Endothelial cell of umbilical vein (primary cell): ENCODE measurements at regions not wholly inside any gene's neighbourhood (a gene's known extent, or its start where the extent isn't known, plus 50 kb on each side); places are given as distances from the start of the nearest gene placed in this dataset.

Experiments
- BruUV-seq: library from RNA; stranded (reverse); fragments of 400-500 nt; replicated peaks from 2 replicates; lab custom pipeline; 2021; lab: Mats Ljungman, UMichigan
- CTCF ChIA-PET: fragments of 300-600, 350-600 bp; sonication (Branson Sonifier 250); formaldehyde crosslinking; loops from one replicate; lab custom pipeline; 2021; ENCODE audit warnings: antibody characterized with exemption, inconsistent platforms; lab: Charles Lee
- POLR2A ChIA-PET: fragments of 300-600, 350-600 bp; sonication (Branson Sonifier 250); formaldehyde crosslinking; loops from one replicate; lab custom pipeline; 2021; ENCODE audit warnings: antibody characterized with exemption, inconsistent platforms; lab: Charles Lee
- DNase-seq: peaks from one replicate; pipeline ENCODE4 v3.0.0-alpha.2; 2011; ENCODE audit warnings: low read depth, low spot score
- FAIRE-seq: peaks from 2 replicates; lab custom pipeline; 2011; peaks lifted over from hg19 to GRCh38; lab: Jason Lieb, UNC
- H2AFZ ChIP-seq: 2 replicates; pipeline ENCODE4 v1.6.0; 2012; ENCODE audit warnings: low read depth, low read length, control low read depth, inconsistent platforms
- H3K27ac ChIP-seq: 2 replicates; pipeline ENCODE4 v1.5.1; 2011; ENCODE audit warnings: low read depth, mild to moderate bottlenecking, control low read depth, low read length, moderate library complexity; ENCODE audit not compliant: insufficient read depth
- H3K27me3 ChIP-seq, 2 experiments: 2 replicates each; pipeline versions ENCODE4 v1.6.0 to v1.6.1; 2011; ENCODE audit warnings: low read length in 2 of 2, mixed read lengths in 1 of 2; ENCODE audit not compliant: control insufficient read depth in 2 of 2, insufficient read depth in 2 of 2
- H3K36me3 ChIP-seq, 2 experiments: 2 replicates in 1 of 2; 3 replicates in 1 of 2; pipeline ENCODE4 v1.5.1; 2011; ENCODE audit warnings: low read length in 2 of 2, mild to moderate bottlenecking in 1 of 2, moderate library complexity in 1 of 2; ENCODE audit not compliant: control insufficient read depth in 2 of 2, insufficient read depth in 2 of 2; ENCODE audit errors: extremely low read depth in 1 of 2
- H3K4me1 ChIP-seq: 3 replicates; pipeline ENCODE4 v1.5.1; 2011; ENCODE audit warnings: mild to moderate bottlenecking, low read length; ENCODE audit not compliant: control insufficient read depth, insufficient read depth; ENCODE audit errors: extremely low read depth
- H3K4me2 ChIP-seq: 2 replicates; pipeline ENCODE4 v1.6.1; 2011; ENCODE audit warnings: low read length, control low read depth, mixed read lengths; ENCODE audit not compliant: insufficient read depth
- H3K4me3 ChIP-seq, 3 experiments: fragments of 200-600 bp in 1 of 3; sonication (generic), shearing (Covaris generic) in 1 of 3; replicated peaks in 1 of 3; 2 replicates each; pipeline ENCODE4 v1.5.1; 2011 to 2016; ENCODE audit warnings: control low read depth in 3 of 3, low read length in 3 of 3, mild to moderate bottlenecking in 2 of 3, inconsistent platforms in 1 of 3, low read depth in 1 of 3, moderate library complexity in 1 of 3; ENCODE audit not compliant: insufficient read depth in 1 of 3
- H3K79me2 ChIP-seq: 2 replicates; pipeline ENCODE4 v1.6.0; 2012; ENCODE audit warnings: low read length, inconsistent platforms; ENCODE audit not compliant: control insufficient read depth, insufficient read depth
- H3K9ac ChIP-seq: replicated peaks from 2 replicates; pipeline ENCODE3; 2011; ENCODE audit warnings: low read length, control low read depth; ENCODE audit not compliant: insufficient read depth; ENCODE audit errors: extremely low read depth
- H3K9me1 ChIP-seq: replicated peaks from 3 replicates; pipeline ENCODE4 v1.6.0; 2011; ENCODE audit warnings: mild to moderate bottlenecking, low read length; ENCODE audit not compliant: control insufficient read depth, insufficient read depth; ENCODE audit errors: extremely low read depth
- H3K9me3 ChIP-seq: replicated peaks from 2 replicates; pipeline ENCODE4 v1.5.1; 2012; ENCODE audit warnings: low read length, inconsistent platforms; ENCODE audit not compliant: control insufficient read depth, insufficient read depth
- H4K20me1 ChIP-seq: replicated peaks from 2 replicates; pipeline ENCODE3; 2011; ENCODE audit warnings: mild to moderate bottlenecking, low read length; ENCODE audit not compliant: control insufficient read depth, insufficient read depth; ENCODE audit errors: extremely low read depth
- EZH2 ChIP-seq: IDR thresholded peaks from 2 replicates; pipeline ENCODE4 v1.6.1; 2012; ENCODE audit warnings: borderline replicate concordance, low read depth, mild to moderate bottlenecking, moderate library complexity, low read length, inconsistent platforms; ENCODE audit not compliant: severe bottlenecking
- FOS ChIP-seq: IDR thresholded peaks from 2 replicates; pipeline ENCODE4 v1.6.1; 2011; ENCODE audit warnings: mild to moderate bottlenecking, low read length, moderate library complexity, borderline replicate concordance; ENCODE audit not compliant: insufficient read depth
- GATA2 ChIP-seq: IDR thresholded peaks from 2 replicates; pipeline ENCODE4 v1.7.0; 2011; ENCODE audit warnings: low read depth, mild to moderate bottlenecking, moderate library complexity, mixed read lengths, low read length; ENCODE audit not compliant: insufficient read length, insufficient read depth
- JUN ChIP-seq: IDR thresholded peaks from 2 replicates; pipeline ENCODE4 v1.6.1; 2011; ENCODE audit warnings: borderline replicate concordance, low read depth; ENCODE audit not compliant: insufficient read length, insufficient read depth
- MYC ChIP-seq: IDR thresholded peaks from one replicate; pipeline ENCODE4 v1.6.1; 2011; ENCODE audit warnings: mild to moderate bottlenecking, low read depth, low read length
- POLR2A ChIP-seq: IDR thresholded peaks from 2 replicates; pipeline ENCODE4 v1.6.1; 2012; ENCODE audit warnings: low read depth, mild to moderate bottlenecking, control low read depth, low read length
- POLR2AphosphoS5 ChIP-seq: IDR thresholded peaks from 2 replicates; pipeline ENCODE4 v1.6.1; 2012; ENCODE audit warnings: low read depth, mild to moderate bottlenecking, control low read depth, low read length, moderate library complexity; ENCODE audit not compliant: insufficient read depth
- dilution Hi-C: fragments of 300-500 bp; cut with MboI; formaldehyde crosslinking; loops from one replicate; pipeline ENCODE4 v1.15.0; 2019; ENCODE audit warnings: low sequenced_read_pairs; ENCODE audit not compliant: extremely low pct_ligation_motif_present
- intact Hi-C: fragments of 100-400 bp; cut with micrococcal nuclease; formaldehyde crosslinking; loops from one replicate; pipeline ENCODE4 v1.10.0; 2022
- TF ChIP-seq, protein P1 (sequence below): IDR thresholded peaks from 2 replicates; pipeline ENCODE4 v1.6.1; 2011; ENCODE audit not compliant: insufficient read depth, insufficient read length
- TF ChIP-seq, protein P2 (sequence below), 2 donors: IDR thresholded peaks; 1 replicate in 1 of 2; 2 replicates in 1 of 2; pipeline ENCODE4 v1.5.1; 2011; ENCODE audit warnings: low read length in 2 of 2, mild to moderate bottlenecking in 2 of 2, moderate library complexity in 2 of 2, control low read depth in 1 of 2, inconsistent platforms in 1 of 2, low read depth in 1 of 2; ENCODE audit not compliant: insufficient read depth in 1 of 2; ENCODE audit errors: extremely low read depth in 1 of 2

DNA sequence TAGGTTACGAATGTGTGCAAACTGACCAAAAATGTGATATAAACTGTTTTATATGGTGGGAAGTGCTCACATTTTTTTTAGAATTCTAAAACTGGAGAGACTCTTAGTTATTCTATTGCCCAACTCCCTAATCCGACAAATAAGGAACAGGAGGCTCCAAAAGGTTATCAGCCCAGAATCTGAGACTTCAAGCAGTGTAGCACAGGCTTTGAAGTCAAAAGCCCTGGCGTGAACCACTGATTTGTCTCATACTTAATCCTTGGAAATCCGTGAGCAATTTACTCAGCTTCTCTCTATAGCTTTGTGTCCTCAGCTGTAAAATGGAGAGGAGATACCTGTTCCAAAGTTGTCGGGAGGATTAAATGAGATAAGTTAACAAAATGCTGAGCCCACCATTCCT lies 368.8 kb upstream of the SASH1 start:
- no peaks in the 10 kb centered on the region for H3K9me1 ChIP-seq
- TF ChIP-seq MYC (no peak), JUN (no peak), EZH2 (no peak), POLR2AphosphoS5 (no peak), POLR2A (no peak)
- H3K9me3 ChIP-seq: no peaks in the 10 kb centered on the region
- intact Hi-C loops: loop anchor here (5.0 to 10.0 kb wide), 2 partner anchors 193 to 199 kb away; no protein-coding TSS in a partner anchor
- dilution Hi-C loops: no loop called here
- no peak for FAIRE-seq
- H3K4me2 ChIP-seq: no peak overlapping the region
- no peak overlapping the region for H2AFZ ChIP-seq
- no peak overlapping the region for H3K27ac ChIP-seq
- H3K4me3 ChIP-seq: no peak overlapping the region
- H3K79me2 ChIP-seq: no peaks in the 10 kb centered on the region
- POLR2A ChIA-PET: no interaction called here
- no TSS peak for BruUV-seq
- no peaks in the 10 kb centered on the region for H3K27me3 ChIP-seq
- DNase-seq: no peak
- H4K20me1 ChIP-seq: no peaks in the 10 kb centered on the region
- H3K36me3 ChIP-seq: no peaks in the 10 kb centered on the region
- CTCF ChIA-PET: interaction anchor here (1.2 to 1.5 kb wide), 2 partner anchors 203 to 467 kb away, joined by 4 to 5 read pairs; no protein-coding TSS in a partner anchor
- no peak overlapping the region for H3K9ac ChIP-seq
- H3K4me1 ChIP-seq: no peaks in the 10 kb centered on the region

DNA sequence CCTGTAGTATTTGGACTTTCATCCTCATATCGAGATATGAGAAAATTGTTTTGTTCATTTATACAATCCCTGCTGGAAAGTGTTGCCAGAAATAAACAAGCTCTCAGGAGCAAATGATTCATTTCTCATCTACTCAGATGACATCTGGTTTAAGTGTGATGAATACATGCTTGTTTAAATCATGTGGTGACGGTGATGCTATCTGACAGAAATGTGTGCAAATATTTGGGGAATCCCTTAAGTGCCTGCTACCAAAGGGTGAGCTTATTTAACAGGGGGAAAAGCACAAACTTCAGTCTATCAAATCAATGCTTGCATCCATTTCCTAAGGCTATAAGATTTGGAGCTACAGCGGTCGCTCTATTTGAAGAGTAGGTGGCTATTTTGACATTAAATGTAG lies 368.3 kb upstream of the SASH1 start:
- H3K36me3 ChIP-seq: no peaks in the 10 kb centered on the region
- no peak overlapping the region for H3K9ac ChIP-seq
- DNase-seq (no peak), FAIRE-seq (no peak)
- TF ChIP-seq, protein P1, sequence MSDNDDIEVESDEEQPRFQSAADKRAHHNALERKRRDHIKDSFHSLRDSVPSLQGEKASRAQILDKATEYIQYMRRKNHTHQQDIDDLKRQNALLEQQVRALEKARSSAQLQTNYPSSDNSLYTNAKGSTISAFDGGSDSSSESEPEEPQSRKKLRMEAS: no peak
- TF ChIP-seq GATA2 (no peak), MYC (no peak), EZH2 (no peak), POLR2A (no peak), POLR2AphosphoS5 (no peak), FOS (no peak), JUN (no peak)
- TF ChIP-seq, protein P2, sequence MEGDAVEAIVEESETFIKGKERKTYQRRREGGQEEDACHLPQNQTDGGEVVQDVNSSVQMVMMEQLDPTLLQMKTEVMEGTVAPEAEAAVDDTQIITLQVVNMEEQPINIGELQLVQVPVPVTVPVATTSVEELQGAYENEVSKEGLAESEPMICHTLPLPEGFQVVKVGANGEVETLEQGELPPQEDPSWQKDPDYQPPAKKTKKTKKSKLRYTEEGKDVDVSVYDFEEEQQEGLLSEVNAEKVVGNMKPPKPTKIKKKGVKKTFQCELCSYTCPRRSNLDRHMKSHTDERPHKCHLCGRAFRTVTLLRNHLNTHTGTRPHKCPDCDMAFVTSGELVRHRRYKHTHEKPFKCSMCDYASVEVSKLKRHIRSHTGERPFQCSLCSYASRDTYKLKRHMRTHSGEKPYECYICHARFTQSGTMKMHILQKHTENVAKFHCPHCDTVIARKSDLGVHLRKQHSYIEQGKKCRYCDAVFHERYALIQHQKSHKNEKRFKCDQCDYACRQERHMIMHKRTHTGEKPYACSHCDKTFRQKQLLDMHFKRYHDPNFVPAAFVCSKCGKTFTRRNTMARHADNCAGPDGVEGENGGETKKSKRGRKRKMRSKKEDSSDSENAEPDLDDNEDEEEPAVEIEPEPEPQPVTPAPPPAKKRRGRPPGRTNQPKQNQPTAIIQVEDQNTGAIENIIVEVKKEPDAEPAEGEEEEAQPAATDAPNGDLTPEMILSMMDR (IDR thresholded peaks at IDR 0.05; ENCODE audit: extremely low read depth in 1 of 2, insufficient read depth in 1 of 2, low read depth in 1 of 2, low read length in 2 of 2): no peak
- H3K4me1 ChIP-seq: no peaks in the 10 kb centered on the region
- ChIA-PET CTCF (interaction anchor here (0.6 to 1.5 kb wide), 4 partner anchors 8 to 467 kb away, joined by 3 to 5 read pairs (median 4); no protein-coding TSS in a partner anchor), POLR2A (no interaction called here)
- H3K27ac ChIP-seq: no peak overlapping the region
- no peak overlapping the region for H3K4me3 ChIP-seq
- no peaks in the 10 kb centered on the region for H3K9me1 ChIP-seq
- dilution Hi-C loops (no loop called here), intact Hi-C loops (loop anchor here (5.0 to 10.0 kb wide), 2 partner anchors 193 to 200 kb away; no protein-coding TSS in a partner anchor)
- H4K20me1 ChIP-seq: no peaks in the 10 kb centered on the region
- no peaks in the 10 kb centered on the region for H3K9me3 ChIP-seq
- H3K79me2 ChIP-seq: no peaks in the 10 kb centered on the region
- no TSS peak for BruUV-seq
- no peak overlapping the region for H2AFZ ChIP-seq
- H3K4me2 ChIP-seq: no peak overlapping the region
- no peaks in the 10 kb centered on the region for H3K27me3 ChIP-seq
